OCI-LY3 (cell line): ENCODE measurements at regions not wholly inside any gene's neighbourhood (a gene's known extent, or its start where the extent isn't known, plus 50 kb on each side); places are given as distances from the start of the nearest gene placed in this dataset.
"Not testable (repeated sequence)": the region's sequence is repeated elsewhere in the genome, so short reads cannot be mapped to it uniquely, and the experiment has no call there.

Experiments used
- CTCF ChIP-seq: fragments of 200-600, 300-600 bp; sonication (generic); IDR thresholded peaks from 2 replicates; pipeline ENCODE4 v1.5.1; 2014; ENCODE audit warnings: antibody characterized with exemption, low read length, low read depth
- EZH2phosphoT487 ChIP-seq: fragments of 200-600 bp; shearing (Covaris generic); IDR thresholded peaks from 2 replicates; pipeline ENCODE4 v1.6.1; 2018; ENCODE audit warnings: antibody characterized with exemption, mixed run types, low read depth

GRCh38 chr19:23535901-23536300, 140.6 kb upstream of the ZNF91 start:
- not testable (repeated sequence) for TF ChIP-seq CTCF, EZH2phosphoT487
